ENCODE measurements at regions not wholly inside any gene's neighbourhood (a gene's known extent, or its start where the extent isn't known, plus 50 kb on each side); places are given as distances from the start of the nearest gene placed in this dataset.
A peak's percentile ranks its signal among the peaks of the same experiment; 100 is the strongest.
"Not testable (repeated sequence)": the region's sequence is repeated elsewhere in the genome, so short reads cannot be mapped to it uniquely, and the experiment has no call there.

DNA sequence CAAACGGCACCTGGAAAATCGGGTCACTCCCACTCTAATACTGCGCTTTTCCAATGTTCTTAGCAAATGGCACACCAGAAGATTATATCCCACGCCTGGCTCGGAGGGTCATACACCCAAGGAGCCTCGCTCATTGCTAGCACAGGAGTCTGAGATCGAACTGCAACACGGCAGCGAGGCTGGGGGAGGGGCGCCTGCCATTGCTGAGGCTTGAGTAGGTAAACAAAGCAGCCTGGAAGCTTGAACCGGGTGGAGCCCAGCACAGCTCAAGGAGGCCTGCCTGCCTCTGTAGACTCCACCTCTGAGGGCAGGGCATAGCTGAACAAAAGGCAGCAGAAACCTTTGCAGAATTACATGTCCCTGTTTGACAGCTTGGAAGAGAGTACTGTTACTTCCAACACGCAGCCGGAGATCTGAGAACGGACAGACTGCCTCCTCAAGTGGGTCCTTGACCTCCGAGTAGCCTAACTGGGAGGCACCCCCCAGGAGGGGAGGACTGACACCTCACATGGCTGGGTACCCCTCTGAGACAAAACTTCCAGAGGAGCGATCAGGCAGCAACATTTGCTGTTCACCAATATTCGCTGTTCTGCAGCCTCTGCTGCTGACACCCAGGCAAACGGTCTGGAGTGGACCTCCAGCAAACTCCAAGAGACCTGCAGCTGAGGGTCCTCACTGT is 472.3 kb upstream of the PHF14 start:
- not testable (repeated sequence) for DNase-seq

DNA sequence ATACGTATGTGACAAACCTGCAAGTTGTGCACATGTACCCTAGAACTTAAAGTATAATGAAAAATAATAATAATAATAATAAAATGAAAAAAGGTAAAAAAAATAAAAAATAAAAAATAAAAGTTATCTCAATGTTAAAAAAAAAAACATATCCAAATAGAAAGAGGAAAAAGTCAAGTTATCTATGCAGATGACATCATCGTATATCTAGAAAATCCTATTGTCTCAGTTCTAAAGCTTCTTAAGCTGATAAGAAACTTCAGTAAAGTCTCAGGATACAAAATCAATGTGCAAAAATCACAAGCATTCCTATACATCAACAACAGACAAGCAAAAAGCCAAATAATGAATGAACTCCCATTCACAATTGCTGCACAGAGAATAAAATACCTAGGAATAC is 466.6 kb upstream of the PHF14 start:
- no peak for DNase-seq

DNA sequence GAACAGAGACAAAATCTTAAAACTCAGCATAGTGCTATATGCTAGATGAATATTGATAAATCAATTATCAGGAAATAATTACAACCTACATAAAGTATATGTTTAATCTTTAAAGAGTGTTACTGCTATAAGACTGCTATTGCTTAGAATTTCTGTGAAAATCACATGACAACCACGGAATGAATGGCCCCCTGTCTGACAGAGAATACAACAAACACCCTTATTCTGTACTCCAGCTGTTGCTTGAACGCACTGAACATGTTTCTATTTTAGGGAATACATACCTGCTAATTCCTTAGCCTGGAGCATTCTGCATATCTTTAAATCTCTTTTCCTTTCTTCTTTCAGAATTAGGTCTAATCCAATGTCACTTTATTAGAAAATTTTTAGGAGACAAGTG is 452.4 kb upstream of the PHF14 start:
- DNase-seq = no peak

DNA sequence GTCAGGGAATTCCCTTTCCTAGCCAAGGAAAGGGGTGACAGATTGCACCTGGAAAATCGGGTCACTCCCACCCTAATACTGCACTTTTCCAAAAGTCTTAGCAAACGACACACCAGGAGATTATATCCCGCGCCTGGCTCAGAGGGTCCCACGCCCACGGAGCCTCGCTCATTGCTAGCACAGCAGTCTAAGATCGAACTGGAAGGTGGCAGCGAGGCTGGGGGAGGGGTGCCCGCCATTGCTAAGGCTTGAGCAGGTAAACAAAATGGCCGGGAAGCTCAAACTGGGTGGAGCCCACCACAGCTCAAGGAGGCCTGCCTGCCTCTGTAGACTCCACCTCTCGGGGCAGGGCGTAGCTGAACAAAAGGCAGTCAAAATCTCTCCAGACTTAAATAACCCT is 440.2 kb upstream of the PHF14 start:
- DNase-seq = not testable (repeated sequence)

DNA sequence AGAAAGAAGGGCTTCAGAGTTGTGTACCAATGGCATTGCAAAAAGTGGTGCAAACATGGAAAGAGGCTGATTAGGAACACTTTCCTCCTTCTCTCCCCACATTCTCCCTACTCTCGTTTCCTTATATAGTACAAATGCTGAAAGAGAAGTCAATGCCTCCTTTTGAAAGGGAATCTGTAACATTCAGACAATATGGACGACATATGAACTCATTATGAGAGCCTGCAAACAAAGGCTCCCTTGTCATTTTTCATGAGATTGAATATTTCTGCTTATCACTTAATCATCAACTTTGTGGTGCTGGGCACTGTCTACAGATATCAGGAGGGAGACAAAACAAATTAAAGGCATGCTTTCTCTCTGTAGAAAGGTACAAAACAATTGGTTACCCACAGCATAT is 437.1 kb upstream of the PHF14 start:
- DNase-seq = no peak

DNA sequence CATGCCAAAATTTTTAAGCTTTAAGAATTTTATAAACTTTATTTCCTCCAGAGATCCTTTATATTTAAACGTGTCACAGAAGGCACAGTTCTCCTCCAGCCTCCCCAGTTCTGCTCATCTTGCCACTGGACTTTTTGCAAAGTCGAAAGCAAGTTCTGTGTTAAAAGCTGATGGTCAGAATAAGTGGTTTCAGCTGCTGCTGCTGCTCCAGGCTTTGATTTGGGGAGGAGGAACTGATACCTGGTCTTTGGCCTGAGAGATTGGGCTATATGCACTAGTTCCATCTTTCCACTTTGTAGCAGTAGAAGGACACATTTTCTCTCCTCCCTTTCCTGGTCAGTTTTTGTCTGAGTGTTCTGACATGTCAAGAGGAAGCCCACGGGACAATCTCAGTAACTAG is 435.9 kb upstream of the PHF14 start:
- peak; percentile 19 for DNase-seq

DNA sequence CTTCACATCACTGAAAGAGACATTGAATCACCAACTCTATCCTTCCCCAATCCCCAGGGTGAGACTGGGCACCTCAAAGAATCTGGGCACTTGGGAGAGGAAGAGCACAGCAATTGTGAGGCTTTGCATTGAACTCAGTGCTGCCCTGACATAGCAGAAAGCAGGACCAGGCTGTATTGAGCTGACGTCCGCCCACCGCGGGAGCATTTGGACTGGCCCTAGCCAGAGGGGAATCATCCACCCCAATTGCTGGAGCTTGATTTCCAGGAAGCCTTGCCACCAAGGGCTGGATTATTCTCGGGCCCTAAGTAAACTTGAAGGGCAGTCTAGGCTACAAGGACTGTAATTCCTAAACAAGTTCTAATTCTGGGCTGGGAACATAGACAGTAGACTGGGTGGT is 416.3 kb upstream of the PHF14 start:
- no peak for DNase-seq

DNA sequence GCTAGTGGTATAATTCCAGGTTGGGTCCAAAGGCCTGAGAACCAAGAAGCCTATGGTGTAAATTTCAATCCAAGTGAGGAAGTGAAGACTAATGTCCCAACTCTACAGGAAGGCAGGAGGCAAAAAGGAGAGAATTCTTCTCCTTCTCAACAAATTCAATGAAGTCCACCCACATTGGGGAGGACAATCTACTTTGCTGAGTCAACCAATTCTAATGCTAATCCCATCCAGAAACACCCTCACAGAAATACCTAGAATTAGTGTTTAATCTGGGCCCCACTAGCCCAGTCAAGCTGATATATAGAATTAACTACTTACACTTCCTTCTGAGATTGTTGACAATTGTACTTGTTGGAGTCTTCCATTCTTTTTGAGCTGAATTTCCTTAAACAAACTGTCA is 413.2 kb upstream of the PHF14 start:
- DNase-seq = no peak

DNA sequence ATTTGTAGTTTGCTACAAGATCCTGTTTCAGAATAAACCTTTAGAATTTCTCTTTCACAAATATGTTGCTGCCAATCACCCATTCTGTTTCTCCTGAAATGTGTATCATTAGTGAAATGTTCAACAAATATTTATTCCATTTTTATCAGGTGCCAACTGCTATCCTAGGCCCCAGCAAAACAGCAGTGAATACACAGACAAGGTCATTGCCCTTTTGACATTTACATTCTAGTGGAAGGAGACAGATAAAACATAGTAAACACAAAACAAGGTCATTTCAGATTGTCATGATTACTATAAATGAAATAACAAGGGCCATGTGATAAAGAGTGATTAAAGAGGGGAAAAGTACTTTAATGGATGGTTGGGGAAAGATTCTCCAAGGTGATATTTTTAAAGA is 404.8 kb upstream of the PHF14 start:
- no peak for DNase-seq

DNA sequence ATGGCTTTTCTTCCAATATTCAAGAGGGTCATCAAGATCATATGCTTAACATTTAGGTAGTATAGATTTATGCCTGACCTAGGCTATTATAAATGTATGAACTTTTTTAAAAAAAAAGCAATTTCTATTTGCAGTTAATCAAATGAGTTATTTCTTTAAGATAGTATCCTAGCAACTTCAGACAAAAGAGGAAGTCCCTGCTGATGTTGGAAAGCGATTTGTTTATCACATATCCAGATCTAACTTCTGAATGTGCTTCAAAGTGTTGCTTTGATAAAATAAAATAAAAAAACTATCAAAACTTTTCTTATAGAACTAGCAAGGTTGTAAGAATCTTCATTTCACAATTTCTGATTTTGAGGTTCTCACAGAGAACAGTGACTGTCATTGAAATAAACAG is 401.9 kb upstream of the PHF14 start:
- DNase-seq = no peak

DNA sequence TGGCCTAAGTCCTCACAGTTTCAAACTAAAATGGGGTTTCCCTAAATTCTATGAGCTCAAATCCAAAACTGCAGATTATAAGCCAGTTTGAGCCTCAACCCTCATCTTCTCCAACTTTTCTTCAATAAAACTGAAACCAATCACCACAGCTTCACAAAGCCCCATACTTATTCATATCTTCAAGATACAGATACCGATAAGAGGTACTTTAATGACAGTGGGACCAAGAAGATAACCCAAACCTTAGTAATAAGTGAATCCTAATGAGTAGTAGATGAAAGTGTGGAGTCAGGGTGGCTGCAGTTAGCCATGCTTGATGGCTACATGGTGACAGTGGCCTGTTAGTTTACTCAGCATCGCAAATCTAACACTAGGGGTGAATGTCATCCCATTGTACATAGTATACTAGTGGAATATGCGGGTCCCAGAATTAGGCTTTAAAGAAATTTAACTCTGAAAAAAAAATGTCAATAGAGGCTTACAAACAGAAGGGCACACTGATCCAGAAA is 395.8 kb upstream of the PHF14 start:
- DNase-seq = no peak

DNA sequence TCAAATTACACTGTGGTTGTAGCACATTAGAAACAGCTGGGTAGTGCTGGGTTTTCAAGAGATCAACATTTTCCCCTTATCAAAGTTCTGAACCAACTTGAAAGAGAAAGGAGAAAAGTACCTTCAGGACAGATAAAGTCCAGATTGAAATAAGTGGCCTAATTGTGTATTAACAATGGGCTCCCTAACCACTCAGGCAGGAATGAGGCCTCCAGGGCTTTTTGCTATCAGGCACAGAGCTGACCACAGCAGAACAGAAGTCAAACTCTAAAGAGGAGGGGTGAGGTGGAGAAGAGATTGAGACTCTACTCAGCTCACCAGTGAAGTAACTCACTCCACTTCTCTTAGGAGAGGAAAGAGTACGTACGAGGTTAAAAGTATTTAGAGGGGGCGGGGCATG is 394.1 kb upstream of the PHF14 start:
- no peak for DNase-seq

DNA sequence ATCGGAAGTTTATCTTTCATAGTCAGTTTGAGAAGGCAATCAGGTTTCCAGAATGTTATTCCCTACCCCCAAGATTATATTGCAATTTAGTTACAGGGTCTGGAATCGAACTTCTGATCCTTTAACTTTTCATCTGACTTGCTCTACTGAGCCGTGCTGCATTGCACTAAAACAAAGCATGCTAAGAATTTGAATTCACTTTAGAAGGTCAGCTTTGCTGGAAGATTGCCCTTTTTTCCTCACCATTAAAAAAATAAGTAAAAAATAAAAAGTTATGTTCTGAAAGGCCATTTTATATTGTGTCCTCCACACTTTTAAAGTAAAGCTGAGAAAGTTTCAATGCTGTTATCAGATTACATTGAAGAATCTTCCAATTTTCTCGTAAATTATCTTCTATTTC is 388.8 kb upstream of the PHF14 start:
- no peak for DNase-seq

DNA sequence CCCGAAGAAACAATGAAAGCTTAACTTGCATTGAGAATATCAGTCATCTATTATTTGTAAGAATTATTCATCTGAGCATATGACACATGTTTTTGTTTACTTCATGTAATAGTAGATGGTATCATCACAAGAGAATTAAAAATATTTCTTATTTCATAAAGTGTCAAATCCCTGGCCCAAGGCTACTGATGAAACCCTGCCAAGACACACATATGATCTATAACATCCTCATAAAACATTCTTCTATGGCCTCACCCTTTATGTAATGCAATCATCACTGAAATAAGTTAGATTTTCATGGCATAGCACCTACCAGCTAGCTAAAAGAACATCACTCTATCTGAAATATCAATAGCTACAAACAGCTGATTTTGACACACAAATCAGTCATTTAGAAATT is 385.6 kb upstream of the PHF14 start:
- no peak for DNase-seq

DNA sequence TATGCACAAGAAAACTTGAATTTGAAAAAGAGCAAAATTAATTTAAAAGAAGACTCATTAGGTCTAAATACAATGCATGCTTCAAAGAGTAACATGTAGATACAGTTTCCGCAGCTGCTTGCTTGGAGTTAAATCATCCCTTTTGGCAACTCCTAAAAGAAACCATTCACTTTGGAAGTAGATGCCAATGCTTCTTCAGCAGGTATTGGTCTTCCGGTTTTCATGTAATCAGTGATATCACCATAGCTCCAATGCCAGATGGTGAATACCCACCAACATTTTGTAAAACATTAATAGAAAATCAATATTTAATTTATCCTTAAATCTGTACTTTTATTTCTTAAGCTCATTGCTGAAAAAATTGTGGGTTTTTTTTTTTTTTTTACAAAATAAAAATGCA is 381.1 kb upstream of the PHF14 start:
- DNase-seq = no peak

DNA sequence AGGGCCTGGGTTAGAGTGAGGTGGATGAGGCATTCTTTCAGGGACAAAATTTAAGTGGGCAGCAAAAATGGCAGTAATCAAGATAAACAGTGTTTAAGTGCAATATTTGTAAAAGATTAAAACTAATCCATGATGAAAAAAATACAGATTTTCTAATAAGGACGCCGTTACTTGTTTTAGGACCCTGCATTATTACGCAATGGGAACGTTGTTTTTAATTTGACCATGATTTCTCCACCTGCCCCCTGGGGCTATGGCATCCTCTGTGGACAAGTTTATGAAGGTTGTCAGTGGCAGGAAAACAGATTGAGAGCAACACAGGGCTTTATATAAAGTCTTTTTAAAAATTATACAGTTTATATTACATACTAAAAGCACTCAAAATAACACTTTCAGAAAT is 380.6 kb upstream of the PHF14 start:
- DNase-seq = no peak

DNA sequence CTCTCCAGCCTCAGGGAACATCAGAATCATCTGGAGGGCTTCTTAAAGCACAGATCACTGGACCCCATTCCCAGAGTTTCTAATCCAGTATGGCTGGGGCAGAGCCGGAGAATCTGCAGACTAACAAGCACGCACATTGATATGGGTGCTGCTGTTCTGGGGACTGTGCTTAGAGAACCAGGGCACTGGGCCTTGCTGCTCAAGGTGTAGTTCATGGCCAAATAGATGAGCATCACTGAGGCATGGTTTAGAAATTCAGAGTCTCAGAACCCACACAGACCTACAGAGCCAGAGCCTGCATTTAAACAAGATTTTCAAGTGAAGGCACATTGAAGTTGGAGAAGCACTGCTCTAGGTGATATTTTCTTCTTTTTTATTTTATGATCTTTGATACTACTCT is 376.8 kb upstream of the PHF14 start:
- DNase-seq = no peak

DNA sequence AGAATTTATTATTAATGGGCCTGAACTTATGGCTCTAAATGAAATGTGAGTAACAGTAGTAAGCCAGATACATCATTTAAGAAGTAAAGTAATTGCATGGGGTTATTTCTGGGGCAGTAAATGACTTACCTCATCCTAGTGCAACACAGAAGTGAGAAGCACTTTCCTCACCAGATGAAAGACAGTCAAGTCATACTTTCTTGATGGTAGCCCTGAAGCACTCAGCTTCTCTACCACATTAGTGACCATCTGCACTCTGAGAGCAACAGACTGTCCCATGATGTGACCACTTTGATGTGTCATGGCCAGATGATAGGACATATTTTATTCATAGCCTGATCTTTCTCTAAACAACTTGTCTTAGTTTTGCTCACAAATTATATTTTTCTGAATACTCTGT is 369.5 kb upstream of the PHF14 start:
- DNase-seq = no peak

DNA sequence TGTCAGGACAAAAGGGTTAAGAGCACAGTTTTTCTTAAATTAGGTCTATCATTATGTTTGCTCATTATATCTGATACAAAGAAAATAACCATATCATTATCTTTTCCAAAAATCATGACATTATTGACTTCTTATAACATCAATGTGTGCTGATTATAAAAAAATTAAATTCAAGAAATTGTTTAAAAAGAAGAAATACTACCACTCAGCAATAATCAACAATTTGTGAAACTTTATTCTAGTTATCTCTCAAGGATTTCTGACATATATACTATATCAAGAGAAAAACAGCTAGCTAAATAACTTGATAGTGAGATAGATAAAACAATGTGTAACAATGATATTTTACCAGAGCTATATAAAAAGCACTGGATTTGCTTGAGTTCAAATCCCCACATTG is 360.7 kb upstream of the PHF14 start:
- DNase-seq = no peak

DNA sequence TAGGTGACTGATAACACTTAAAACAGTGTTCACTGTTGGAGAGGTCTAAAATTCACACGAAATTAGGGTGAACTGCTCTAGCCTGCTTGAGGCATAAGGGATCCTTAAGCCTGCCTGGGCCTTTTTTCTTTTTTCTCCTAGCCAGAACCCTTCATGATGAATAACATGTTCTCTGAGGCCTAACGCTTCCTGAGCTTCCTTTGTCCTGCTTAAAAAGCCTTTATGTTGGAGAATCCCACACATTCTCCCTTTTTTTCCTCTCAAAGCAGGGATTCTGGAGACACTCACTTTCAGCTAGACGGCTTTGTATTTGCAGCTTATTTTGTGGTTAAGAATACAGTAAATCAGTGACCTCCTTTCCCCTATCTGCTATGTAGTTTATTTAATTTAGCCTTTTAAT is 354.7 kb upstream of the PHF14 start:
- DNase-seq = no peak

DNA sequence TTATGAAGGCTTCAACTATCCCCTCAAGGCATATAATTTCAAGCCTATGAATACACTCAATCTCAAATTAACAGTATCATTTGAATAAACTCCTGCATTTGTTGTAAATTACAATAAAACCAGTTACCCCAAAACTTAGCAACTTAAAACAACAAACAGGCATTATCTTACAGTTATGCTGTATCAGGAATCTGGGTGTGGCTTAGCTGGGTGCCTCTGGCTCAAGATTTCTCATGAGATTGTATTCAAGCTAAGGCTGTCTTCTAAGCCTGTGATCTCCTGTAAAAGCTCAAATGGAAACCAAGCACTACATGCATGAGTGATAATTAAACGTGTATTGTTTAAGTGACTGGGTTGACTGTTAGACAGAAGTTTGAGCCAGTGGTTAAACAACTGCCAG is 341.0 kb upstream of the PHF14 start:
- no peak for DNase-seq

DNA sequence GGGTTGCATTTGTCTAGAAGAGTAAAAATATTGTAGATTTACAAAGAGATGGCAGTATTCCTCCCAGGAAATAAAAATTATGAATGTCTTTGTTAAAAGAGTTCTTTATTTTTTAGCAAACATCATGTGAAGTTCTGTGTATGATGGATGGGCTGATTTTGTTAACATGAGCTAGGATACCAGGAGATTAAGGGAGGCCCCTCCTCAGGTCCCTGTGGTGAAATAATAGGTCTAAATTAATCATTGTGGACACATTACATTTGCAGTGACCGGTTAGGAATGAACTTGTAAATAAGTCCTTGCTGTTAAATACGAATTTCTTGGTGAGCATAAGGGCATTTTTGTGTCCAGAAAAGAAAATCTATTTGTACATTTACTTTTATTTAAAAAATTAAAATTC is 339.4 kb upstream of the PHF14 start:
- no peak for DNase-seq

DNA sequence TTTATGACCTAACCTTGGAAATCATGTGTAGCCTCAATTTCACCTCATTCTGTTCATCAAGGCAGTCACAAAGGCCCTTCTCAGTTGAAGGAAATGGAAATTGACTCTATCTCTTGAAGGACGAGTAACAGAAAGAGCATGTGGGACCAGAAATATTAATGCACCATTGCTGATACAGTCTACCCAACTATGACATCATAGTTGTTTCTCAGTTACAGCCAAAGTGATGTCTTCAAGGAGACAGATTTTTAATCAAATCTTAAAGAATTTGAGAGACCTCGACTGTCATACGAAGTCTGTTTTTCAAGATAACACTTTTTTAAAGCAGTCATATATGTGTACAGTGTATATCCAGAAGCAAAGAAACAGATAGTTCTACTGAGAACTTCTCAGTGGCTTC is 335.7 kb upstream of the PHF14 start:
- DNase-seq = no peak

DNA sequence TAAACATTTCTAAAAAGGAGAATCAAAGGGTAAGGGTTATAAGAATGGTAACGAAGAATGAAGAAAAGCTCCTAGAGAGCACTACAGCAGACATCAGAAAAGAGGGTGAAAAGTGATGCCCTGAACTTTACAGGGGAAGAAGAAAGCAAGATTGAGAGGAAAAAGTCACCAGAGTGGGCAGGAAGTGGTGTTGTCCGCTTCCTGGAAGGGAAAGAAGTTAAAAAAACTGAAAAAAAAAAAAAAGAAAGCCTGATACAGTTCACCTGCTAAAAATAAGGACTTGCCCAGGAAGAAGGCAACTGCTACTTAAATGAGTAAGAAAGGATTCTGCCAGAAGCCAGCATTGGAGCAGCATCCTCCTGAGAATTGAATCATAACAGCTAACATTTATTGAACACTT is 330.1 kb upstream of the PHF14 start:
- no peak for DNase-seq

DNA sequence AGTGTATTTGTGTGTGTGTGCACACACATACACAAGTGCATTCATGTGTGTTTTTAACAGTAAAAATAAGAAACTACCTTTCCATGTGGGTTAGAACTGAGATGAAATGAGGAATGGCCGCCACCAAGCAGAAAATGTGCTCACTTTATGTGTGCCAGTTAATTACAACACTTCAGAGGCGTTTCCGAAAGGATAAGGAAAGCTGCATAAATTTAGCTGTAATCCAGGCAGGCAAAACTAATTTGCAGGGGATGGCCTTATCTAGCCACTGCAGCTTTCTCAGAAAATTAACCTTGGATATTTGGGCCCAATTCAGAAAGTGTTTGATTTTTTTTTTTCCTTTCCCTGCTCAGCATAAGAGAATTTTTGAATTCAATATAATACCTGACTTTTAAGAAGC is 328.8 kb upstream of the PHF14 start:
- DNase-seq = no peak

DNA sequence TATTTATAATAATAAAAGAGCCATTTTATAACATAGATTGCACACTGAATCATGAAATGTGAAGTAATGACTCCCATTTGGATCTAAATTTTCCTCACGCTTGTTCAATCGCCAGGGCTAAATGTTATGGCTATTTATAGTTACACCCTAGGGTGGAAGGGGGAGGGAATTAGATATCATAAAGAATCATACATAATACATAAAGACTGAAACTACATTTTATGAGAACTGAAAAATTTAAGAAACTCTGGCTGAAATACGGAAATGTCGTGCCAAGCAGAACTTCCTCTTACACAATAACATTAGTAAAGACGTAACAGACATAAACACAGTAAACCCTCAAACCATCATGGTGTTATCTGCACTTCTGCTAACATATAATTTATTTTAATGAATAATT is 327.5 kb upstream of the PHF14 start:
- no peak for DNase-seq
